Adrenal gland (tissue), 9 donors: ENCODE measurements at regions not wholly inside any gene's neighbourhood (a gene's known extent, or its start where the extent isn't known, plus 50 kb on each side); places are given as distances from the start of the nearest gene placed in this dataset.

ENCODE experiments used
- DNase-seq, 7 donors: peaks; one replicate each; pipeline ENCODE4 v3.0.0-alpha.2; 2019 to 2020
- H3K27ac ChIP-seq, 5 donors: fragments of 200-600 bp; sonication (generic) in 4 of 5; 1 replicate in 3 of 5; 2 replicates in 2 of 5; pipeline versions ENCODE4 v1.5.1 to v1.8.0; 2016 to 2020; ENCODE audit warnings: mild to moderate bottlenecking in 1 of 5
- H3K27me3 ChIP-seq: fragments of 200-600 bp; 2 replicates; pipeline ENCODE4 v1.8.0; 2021
- H3K36me3 ChIP-seq, 2 donors: fragments of 200-600 bp; replicated peaks in 1 of 2; 1 replicate in 1 of 2; 2 replicates in 1 of 2; pipeline versions ENCODE4 v1.5.1 to v1.8.0; 2018 to 2022
- H3K4me1 ChIP-seq, 2 donors: fragments of 200-600 bp; replicated peaks in 1 of 2; 1 replicate in 1 of 2; 2 replicates in 1 of 2; pipeline versions ENCODE4 v1.5.1 to v1.8.0; 2018 to 2021
- H3K4me3 ChIP-seq, 4 donors: fragments of 200-600 bp; sonication (generic) in 3 of 4; one replicate each; pipeline ENCODE4 v1.5.1; 2016 to 2018
- H3K9me3 ChIP-seq, 3 donors: fragments of 200-600 bp; sonication (generic) in 1 of 3; replicated peaks in 1 of 3; 1 replicate in 2 of 3; 2 replicates in 1 of 3; pipeline versions ENCODE4 v1.5.1 to v1.8.0; 2016 to 2021
- CTCF ChIP-seq, 6 experiments: fragments of 450-650 bp in 4 of 6; fragments of 200-600 bp in 2 of 6; sonication (generic) in 1 of 6; IDR thresholded peaks; 1 replicate in 5 of 6; 2 replicates in 1 of 6; pipeline versions ENCODE4 v1.5.1 to v1.8.0; 2016 to 2021; ENCODE audit warnings: antibody characterized with exemption in 6 of 6, mild to moderate bottlenecking in 2 of 6, moderate library complexity in 1 of 6
- POLR2A ChIP-seq, 2 donors: fragments of 450-650 bp; IDR thresholded peaks; one replicate each; pipeline ENCODE4 v1.6.1; 2017; ENCODE audit warnings: antibody characterized with exemption in 2 of 2, mild to moderate bottlenecking in 2 of 2, moderate library complexity in 1 of 2
- WGBS, 4 donors: extraction: QIAGEN DNeasy Blood & Tissue Kit in 2 of 4; methylation state at CpG; one replicate each; pipeline versions ENCODE4 v1.1.5 to v1.1.7; 2013 to 2017; 5-methylcytosine and 5-hydroxymethylcytosine counted together
- intact Hi-C, 2 donors: fragments of 100-400 bp; cut with DNase I; formaldehyde crosslinking; loops; one replicate each; pipeline versions ENCODE4 v1.14.1 to v1.15.0; 2022 to 2023
- donor health status: healthy with polysubstance abuse.
- donor health status: Bipolar disorder and iron deficiency.
- donor health status: DM: yes; HTN: yes; CAD: no.
- donor health status: DM: no; HTN: no; CAD: no.
- donor health status: DM: no; HTN: no; CAD: no.

- WGBS, 4 donors, result 70 to 80% (median 76%) methylated on average over 2 of the region's 2 CpGs
- H3K9me3 ChIP-seq, result no peaks in the 10 kb centered on the region
- H3K27me3 ChIP-seq, result no peaks in the 10 kb centered on the region
- H3K27ac ChIP-seq, result no peak overlapping the region
- intact Hi-C loops, result no loop called here
- no peak for TF ChIP-seq POLR2A (IDR thresholded peaks at IDR 0.05)
- no peak for TF ChIP-seq CTCF (IDR thresholded peaks at IDR 0.05)
- H3K4me3 ChIP-seq, result no peak overlapping the region
- H3K4me1 ChIP-seq, result no peaks in the 10 kb centered on the region
- no peak for DNase-seq
- H3K36me3 ChIP-seq, result no peaks in the 10 kb centered on the region
Measured at GRCh38 chr11:92153542-92153941, 71.1 kb upstream of the FAT3 start.

- H3K27me3 ChIP-seq, result no peaks in the 10 kb centered on the region
- intact Hi-C loops, result no loop called here
- no peak for DNase-seq
- H3K36me3 ChIP-seq, result no peaks in the 10 kb centered on the region
- H3K4me3 ChIP-seq, result no peak overlapping the region
- no peak for TF ChIP-seq POLR2A (IDR thresholded peaks at IDR 0.05)
- TF ChIP-seq CTCF (IDR thresholded peaks at IDR 0.05), result no peak
- WGBS, 4 donors, result 70 to 80% (median 74%) methylated on average over 7 of the region's 7 CpGs
- no peaks in the 10 kb centered on the region for H3K4me1 ChIP-seq
- H3K9me3 ChIP-seq, result no peaks in the 10 kb centered on the region
- no peak overlapping the region for H3K27ac ChIP-seq
Measured at GRCh38 chr11:92152245-92152644, 72.4 kb upstream of the FAT3 start.

DNA sequence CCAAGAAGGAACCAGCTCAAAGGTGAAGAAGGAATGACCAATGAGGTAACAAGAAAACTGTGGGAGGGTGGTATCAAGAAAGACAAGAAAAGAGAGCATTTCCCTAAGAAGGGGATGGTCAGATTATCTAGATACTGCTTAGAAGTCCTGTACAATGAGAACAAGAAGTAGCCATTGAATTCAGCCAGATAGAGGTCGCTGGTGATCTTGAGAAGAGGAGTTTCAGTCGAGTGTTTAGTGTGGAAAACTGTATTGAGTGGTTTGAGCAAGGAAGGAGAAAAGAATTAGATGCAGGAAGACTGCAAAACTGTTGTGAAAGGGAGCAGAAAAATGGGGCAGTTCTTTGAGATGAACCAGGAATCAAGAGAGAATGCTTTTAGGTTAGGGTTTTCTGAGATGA lies 74.6 kb upstream of the FAT3 start:
- no peaks in the 10 kb centered on the region for H3K9me3 ChIP-seq
- no peak for DNase-seq
- no peak overlapping the region for H3K4me3 ChIP-seq
- TF ChIP-seq POLR2A (IDR thresholded peaks at IDR 0.05) (no peak), CTCF (IDR thresholded peaks at IDR 0.05) (no peak)
- no peaks in the 10 kb centered on the region for H3K36me3 ChIP-seq
- H3K27me3 ChIP-seq, result no peaks in the 10 kb centered on the region
- H3K4me1 ChIP-seq, result no peaks in the 10 kb centered on the region
- WGBS, 4 donors, result 25 to 40% (median 30%) methylated on average over 2 of the region's 2 CpGs
- no peak overlapping the region for H3K27ac ChIP-seq
- intact Hi-C loops, result no loop called here

DNA sequence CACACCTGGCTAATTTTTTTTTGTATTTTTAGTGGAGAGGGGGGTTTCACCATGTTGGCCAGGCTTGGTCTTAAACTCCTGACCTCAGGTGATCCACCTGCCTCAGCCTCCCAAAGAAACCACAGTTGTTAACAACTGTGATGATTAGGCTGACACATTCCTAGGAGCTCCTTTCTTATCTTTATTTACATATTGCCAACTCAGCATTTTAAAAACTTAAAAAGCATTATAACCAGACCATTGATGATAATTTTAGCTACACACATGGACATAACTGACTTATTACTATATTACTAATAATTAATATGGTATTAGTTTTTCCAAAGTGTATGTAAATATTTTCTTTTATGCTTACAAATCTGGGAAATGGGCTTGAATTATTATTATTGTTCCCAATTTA lies 82.9 kb upstream of the FAT3 start:
- Histone ChIP-seq H3K27ac (no peak overlapping the region), H3K9me3 (no peaks in the 10 kb centered on the region), H3K4me1 (no peaks in the 10 kb centered on the region), H3K27me3 (no peaks in the 10 kb centered on the region), H3K4me3 (no peak overlapping the region), H3K36me3 (no peaks in the 10 kb centered on the region)
- DNase-seq, result no peak
- intact Hi-C loops, result no loop called here
- TF ChIP-seq CTCF (IDR thresholded peaks at IDR 0.05) (no peak), POLR2A (IDR thresholded peaks at IDR 0.05) (no peak)
